HCT116 (cell line): ENCODE measurements at regions not wholly inside any gene's neighbourhood (a gene's known extent, or its start where the extent isn't known, plus 50 kb on each side); places are given as distances from the start of the nearest gene placed in this dataset.

Source experiments
- CEBPB ChIP-seq: IDR thresholded peaks from 2 replicates; pipeline ENCODE4 v1.6.1; 2012; ENCODE audit warnings: low read depth
- CTCF ChIP-seq, 3 experiments: fragments of 200-600 bp in 1 of 3; sonication (generic) in 1 of 3; IDR thresholded peaks in 2 of 3; conservative IDR thresholded peaks in 1 of 3; 2 replicates each; pipeline ENCODE4 v1.5.1; 2012 to 2017; ENCODE audit warnings: low read depth in 2 of 3, low read length in 2 of 3, antibody characterized with exemption in 1 of 3, borderline replicate concordance in 1 of 3, control low read depth in 1 of 3, mild to moderate bottlenecking in 1 of 3, mixed read lengths in 1 of 3, mixed run types in 1 of 3, moderate library complexity in 1 of 3; ENCODE audit not compliant: insufficient read depth in 1 of 3
- ELF1 ChIP-seq: IDR thresholded peaks from 2 replicates; pipeline ENCODE4 v1.6.1; 2012; ENCODE audit warnings: low read depth, borderline replicate concordance
- JUND ChIP-seq: IDR thresholded peaks from 2 replicates; pipeline ENCODE4 v1.6.1; 2012
- POLR2A ChIP-seq: IDR thresholded peaks from 2 replicates; pipeline ENCODE4 v1.7.0; 2011; ENCODE audit warnings: borderline replicate concordance; ENCODE audit not compliant: insufficient read depth, insufficient read length; ENCODE audit errors: extremely low read depth
- POLR2AphosphoS5 ChIP-seq: IDR thresholded peaks from 2 replicates; pipeline ENCODE4 v1.6.1; 2011; ENCODE audit warnings: mild to moderate bottlenecking, low read depth, low read length, moderate library complexity
- REST ChIP-seq: IDR thresholded peaks from 2 replicates; pipeline ENCODE4 v1.6.1; 2012; ENCODE audit warnings: low read depth
- SIN3A ChIP-seq: IDR thresholded peaks from 2 replicates; pipeline ENCODE4 v1.6.1; 2012; ENCODE audit warnings: low read depth

GRCh38 chr5:26791433-26791832 is 247.0 kb downstream of the CDH9 start:
- TF ChIP-seq CEBPB (no peak), JUND (no peak), POLR2A (no peak), POLR2AphosphoS5 (no peak), CTCF (IDR thresholded peaks at IDR 0.05 in 2 of 3, conservative IDR thresholded peaks at IDR 0.05 in 1 of 3; ENCODE audit: borderline replicate concordance in 1 of 3, insufficient read depth in 1 of 3, low read depth in 2 of 3, low read length in 2 of 3) (no peak), ELF1 (no peak), SIN3A (no peak), REST (no peak)
